Neural crest cell (in vitro differentiated cells): ENCODE measurements at regions not wholly inside any gene's neighbourhood (a gene's known extent, or its start where the extent isn't known, plus 50 kb on each side); places are given as distances from the start of the nearest gene placed in this dataset.

ENCODE experiments used
- DNase-seq: peaks from one replicate; pipeline ENCODE4 v3.0.0; 2021; ENCODE audit warnings: low read depth, mixed read lengths, low spot score
- H3K27ac Mint-ChIP-seq: one replicate; pipeline ENCODE4 v1.8.0; 2021; ENCODE audit warnings: mild to moderate bottlenecking, mixed read lengths; ENCODE audit not compliant: unreplicated experiment
- H3K27me3 Mint-ChIP-seq: 2 replicates; pipeline ENCODE4 v1.8.0; 2021; ENCODE audit warnings: low read depth, mild to moderate bottlenecking, mixed read lengths
- H3K36me3 Mint-ChIP-seq: 2 replicates; pipeline ENCODE4 v1.8.0; 2021; ENCODE audit warnings: low read depth, mild to moderate bottlenecking, mixed read lengths
- H3K4me1 Mint-ChIP-seq: 2 replicates; pipeline ENCODE4 v1.8.0; 2021; ENCODE audit warnings: mixed read lengths
- H3K4me3 Mint-ChIP-seq: one replicate; pipeline ENCODE4 v1.8.0; 2021; ENCODE audit warnings: mild to moderate bottlenecking, mixed read lengths
- H3K9me3 Mint-ChIP-seq: 2 replicates; pipeline ENCODE4 v1.8.0; 2021; ENCODE audit warnings: mixed read lengths
- TF ChIP-seq, protein P1 (sequence below): fragments of 200-600 bp; sonication (generic); conservative IDR thresholded peaks from 2 replicates; pipeline ENCODE4 v1.5.0; 2021; ENCODE audit warnings: antibody characterized with exemption, mild to moderate bottlenecking

GRCh38 chr11:23078289-23078971 is 218.2 kb upstream of the CCDC179 start:
- Mint-ChIP-seq H3K36me3 (no peaks in the 10 kb centered on the region), H3K27me3 (no peaks in the 10 kb centered on the region), H3K4me3 (no peak overlapping the region), H3K4me1 (no peaks in the 10 kb centered on the region), H3K27ac (no peak overlapping the region), H3K9me3 (no peaks in the 10 kb centered on the region)
- TF ChIP-seq, protein P1, sequence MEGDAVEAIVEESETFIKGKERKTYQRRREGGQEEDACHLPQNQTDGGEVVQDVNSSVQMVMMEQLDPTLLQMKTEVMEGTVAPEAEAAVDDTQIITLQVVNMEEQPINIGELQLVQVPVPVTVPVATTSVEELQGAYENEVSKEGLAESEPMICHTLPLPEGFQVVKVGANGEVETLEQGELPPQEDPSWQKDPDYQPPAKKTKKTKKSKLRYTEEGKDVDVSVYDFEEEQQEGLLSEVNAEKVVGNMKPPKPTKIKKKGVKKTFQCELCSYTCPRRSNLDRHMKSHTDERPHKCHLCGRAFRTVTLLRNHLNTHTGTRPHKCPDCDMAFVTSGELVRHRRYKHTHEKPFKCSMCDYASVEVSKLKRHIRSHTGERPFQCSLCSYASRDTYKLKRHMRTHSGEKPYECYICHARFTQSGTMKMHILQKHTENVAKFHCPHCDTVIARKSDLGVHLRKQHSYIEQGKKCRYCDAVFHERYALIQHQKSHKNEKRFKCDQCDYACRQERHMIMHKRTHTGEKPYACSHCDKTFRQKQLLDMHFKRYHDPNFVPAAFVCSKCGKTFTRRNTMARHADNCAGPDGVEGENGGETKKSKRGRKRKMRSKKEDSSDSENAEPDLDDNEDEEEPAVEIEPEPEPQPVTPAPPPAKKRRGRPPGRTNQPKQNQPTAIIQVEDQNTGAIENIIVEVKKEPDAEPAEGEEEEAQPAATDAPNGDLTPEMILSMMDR, result no peak
- DNase-seq, result no peak

DNA sequence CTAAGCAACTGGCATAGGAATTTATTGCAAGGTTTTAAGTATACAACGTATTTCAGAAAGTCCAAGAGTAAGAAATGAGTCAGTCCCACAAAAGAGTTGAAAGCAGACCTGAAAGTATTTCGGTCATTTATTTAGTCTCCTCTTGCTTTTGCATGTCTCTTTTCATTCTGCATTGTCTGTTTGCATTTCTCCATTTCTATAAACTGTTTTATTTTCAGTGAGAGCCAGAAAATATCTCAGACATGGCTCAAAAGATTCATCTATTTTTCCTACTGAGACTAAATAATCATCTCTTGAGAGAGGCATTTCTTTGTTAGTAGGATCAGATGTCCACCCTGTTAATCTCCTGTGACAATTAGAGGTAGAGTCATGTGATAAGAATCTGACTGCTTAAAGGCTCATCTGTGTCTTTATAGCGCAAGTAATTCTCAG is 219.1 kb upstream of the CCDC179 start:
- Mint-ChIP-seq H3K4me1 (no peaks in the 10 kb centered on the region), H3K36me3 (no peaks in the 10 kb centered on the region), H3K27me3 (no peaks in the 10 kb centered on the region), H3K9me3 (no peaks in the 10 kb centered on the region), H3K27ac (no peak overlapping the region), H3K4me3 (no peak overlapping the region)
- TF ChIP-seq, protein P1, result no peak
- no peak for DNase-seq

GRCh38 chr11:23087407-23087806 is 227.1 kb upstream of the CCDC179 start:
- Mint-ChIP-seq H3K27ac (no peak overlapping the region), H3K27me3 (no peaks in the 10 kb centered on the region), H3K36me3 (no peaks in the 10 kb centered on the region), H3K4me1 (no peaks in the 10 kb centered on the region), H3K4me3 (no peak overlapping the region), H3K9me3 (no peaks in the 10 kb centered on the region)
- DNase-seq, result no peak
- TF ChIP-seq, protein P1, result no peak

DNA sequence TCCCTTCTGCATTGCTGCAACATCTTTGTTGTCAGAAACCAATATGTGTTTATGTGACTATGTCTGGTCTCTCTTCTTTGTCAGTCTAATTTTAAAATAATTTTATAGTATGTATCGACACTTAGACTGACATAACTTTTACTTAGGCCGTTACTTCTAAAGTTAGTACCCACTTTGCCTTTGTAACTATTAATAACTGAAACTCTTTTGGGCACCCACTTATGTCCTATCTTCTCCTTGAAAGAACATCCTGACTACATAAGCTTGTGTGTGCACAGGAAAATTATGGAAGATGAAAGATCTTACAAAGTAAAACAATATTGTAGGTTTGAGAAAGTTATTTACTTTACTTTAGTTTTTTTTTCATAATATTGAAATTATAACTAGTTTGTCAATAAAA is 230.4 kb upstream of the CCDC179 start:
- no peaks in the 10 kb centered on the region for H3K27me3 Mint-ChIP-seq
- TF ChIP-seq, protein P1, result no peak
- DNase-seq, result no peak
- no peaks in the 10 kb centered on the region for H3K9me3 Mint-ChIP-seq
- no peak overlapping the region for H3K27ac Mint-ChIP-seq
- H3K4me3 Mint-ChIP-seq, result no peak overlapping the region
- H3K36me3 Mint-ChIP-seq, result no peaks in the 10 kb centered on the region
- no peaks in the 10 kb centered on the region for H3K4me1 Mint-ChIP-seq

DNA sequence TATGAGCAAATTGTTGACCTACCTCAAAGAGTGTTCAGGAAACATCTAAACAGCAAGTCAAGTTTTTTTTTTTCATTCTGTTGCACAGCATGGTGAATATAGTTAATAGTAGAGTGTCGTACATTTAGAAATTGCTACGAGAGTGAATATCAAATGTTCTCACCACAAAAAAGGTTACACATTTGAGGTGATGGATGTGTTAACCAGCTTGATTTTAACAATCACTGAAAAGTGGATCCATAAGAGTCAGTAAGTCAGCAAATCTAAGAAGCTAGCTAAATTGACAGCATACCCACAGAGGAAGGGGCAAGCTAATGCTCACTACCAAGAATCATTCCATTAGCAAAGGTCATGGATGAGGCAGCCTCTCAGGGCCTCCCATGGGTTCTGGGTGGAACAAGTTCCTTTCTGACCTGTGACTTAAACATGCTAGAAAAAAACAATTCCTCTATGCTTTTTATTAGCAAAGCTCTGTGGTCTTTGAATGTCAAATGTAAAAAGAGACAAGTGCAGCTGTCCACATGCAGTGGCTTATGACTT is 235.4 kb upstream of the CCDC179 start:
- no peaks in the 10 kb centered on the region for H3K27me3 Mint-ChIP-seq
- H3K4me3 Mint-ChIP-seq, result no peak overlapping the region
- H3K27ac Mint-ChIP-seq, result no peak overlapping the region
- H3K9me3 Mint-ChIP-seq, result no peaks in the 10 kb centered on the region
- H3K4me1 Mint-ChIP-seq, result no peaks in the 10 kb centered on the region
- no peak for DNase-seq
- TF ChIP-seq, protein P1, result no peak
- H3K36me3 Mint-ChIP-seq, result no peaks in the 10 kb centered on the region
